ENCODE measurements at regions not wholly inside any gene's neighbourhood (a gene's known extent, or its start where the extent isn't known, plus 50 kb on each side); places are given as distances from the start of the nearest gene placed in this dataset.

DNA sequence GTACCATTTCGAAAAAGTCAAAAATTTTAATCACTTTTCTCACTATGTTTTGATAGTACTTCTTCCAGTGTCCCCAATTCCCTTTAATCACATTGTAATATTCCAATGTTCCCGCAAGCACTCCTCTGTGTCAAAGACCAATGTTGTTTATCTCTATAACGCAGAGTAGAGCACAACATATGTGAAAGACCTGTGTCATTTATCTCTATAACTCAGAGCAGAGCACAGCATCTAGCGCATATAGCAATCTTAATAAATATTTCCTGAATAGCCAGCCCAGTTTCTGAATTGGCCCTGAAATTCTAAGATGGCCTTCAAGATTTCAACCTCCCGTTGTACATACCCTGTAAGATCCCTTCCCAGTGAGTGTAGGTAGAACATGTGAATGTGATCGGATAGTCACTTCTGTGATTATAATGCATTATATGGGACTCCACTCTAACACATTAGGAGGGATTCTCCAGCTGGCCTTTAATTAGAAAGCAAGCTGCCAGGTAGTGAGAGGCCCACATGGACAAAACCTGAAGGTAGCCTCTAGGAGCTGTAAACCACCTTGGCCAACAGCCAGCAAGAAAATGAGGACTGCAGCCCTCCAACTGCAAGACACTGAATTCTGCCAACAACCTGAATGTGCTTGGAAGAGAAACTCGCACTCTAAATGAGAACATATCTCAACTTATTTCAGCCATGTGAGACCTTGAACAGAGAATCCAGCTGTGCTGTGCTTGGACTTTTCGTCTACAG lies 238.8 kb upstream of the SYT10 start:
- no peak overlapping the region for H3K4me3 Mint-ChIP-seq
- Histone ChIP-seq H3K27ac (ENCODE audit: low read depth) (no peak overlapping the region), H3K4me2 (no peak overlapping the region), H3K4me1 (ENCODE audit: insufficient read depth) (no peaks in the 10 kb centered on the region), H3K36me3 (ENCODE audit: insufficient read depth) (no peaks in the 10 kb centered on the region), H3K4me3 (no peak overlapping the region), H2AFZ (peak overlapping the region; percentile 4; the same call in 1 of the 2 replicates), H3K9me2 (ENCODE audit: insufficient read depth) (no peaks in the 10 kb centered on the region), H3K79me2 (replicated peaks; ENCODE audit: insufficient read depth) (no peaks in the 10 kb centered on the region), H3F3A (replicated peaks; ENCODE audit: low read depth) (no peaks in the 10 kb centered on the region), H3K27me3 (ENCODE audit: insufficient read depth) (no peaks in the 10 kb centered on the region), H4K20me1 (replicated peaks; ENCODE audit: insufficient read depth) (no peaks in the 10 kb centered on the region)
- no peaks in the 10 kb centered on the region for H3K36me3 Mint-ChIP-seq (ENCODE audit: low read depth)
- no peaks in the 10 kb centered on the region for H3K9me3 Mint-ChIP-seq
- ATAC-seq = no peak
- no peaks in the 10 kb centered on the region for H3K4me1 Mint-ChIP-seq
- no peak for DNase-seq (ENCODE audit: low spot score)
- TF ChIP-seq EZH2 (IDR thresholded peaks at IDR 0.05; ENCODE audit: low read depth, unreplicated experiment) (no peak), NANOG (IDR thresholded peaks at IDR 0.05; ENCODE audit: borderline replicate concordance) (no peak), ZNF331 (CRISPR knock-in tag; IDR thresholded peaks at IDR 0.05; ENCODE audit: low read depth) (no peak), EZH2phosphoT487 (IDR thresholded peaks at IDR 0.05; ENCODE audit: unreplicated experiment) (no peak), STAT1 (IDR thresholded peaks at IDR 0.05; ENCODE audit: unreplicated experiment) (no peak), JUNB (IDR thresholded peaks at IDR 0.05; ENCODE audit: unreplicated experiment) (no peak), ZNF114 (CRISPR knock-in tag; IDR thresholded peaks at IDR 0.05) (no peak), POLR2AphosphoS5 (IDR thresholded peaks at IDR 0.05; ENCODE audit: low read depth) (no peak)
- TF ChIP-seq, protein P1, sequence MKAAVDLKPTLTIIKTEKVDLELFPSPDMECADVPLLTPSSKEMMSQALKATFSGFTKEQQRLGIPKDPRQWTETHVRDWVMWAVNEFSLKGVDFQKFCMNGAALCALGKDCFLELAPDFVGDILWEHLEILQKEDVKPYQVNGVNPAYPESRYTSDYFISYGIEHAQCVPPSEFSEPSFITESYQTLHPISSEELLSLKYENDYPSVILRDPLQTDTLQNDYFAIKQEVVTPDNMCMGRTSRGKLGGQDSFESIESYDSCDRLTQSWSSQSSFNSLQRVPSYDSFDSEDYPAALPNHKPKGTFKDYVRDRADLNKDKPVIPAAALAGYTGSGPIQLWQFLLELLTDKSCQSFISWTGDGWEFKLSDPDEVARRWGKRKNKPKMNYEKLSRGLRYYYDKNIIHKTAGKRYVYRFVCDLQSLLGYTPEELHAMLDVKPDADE (IDR thresholded peaks at IDR 0.05) = no peak
- TF ChIP-seq, protein P2, sequence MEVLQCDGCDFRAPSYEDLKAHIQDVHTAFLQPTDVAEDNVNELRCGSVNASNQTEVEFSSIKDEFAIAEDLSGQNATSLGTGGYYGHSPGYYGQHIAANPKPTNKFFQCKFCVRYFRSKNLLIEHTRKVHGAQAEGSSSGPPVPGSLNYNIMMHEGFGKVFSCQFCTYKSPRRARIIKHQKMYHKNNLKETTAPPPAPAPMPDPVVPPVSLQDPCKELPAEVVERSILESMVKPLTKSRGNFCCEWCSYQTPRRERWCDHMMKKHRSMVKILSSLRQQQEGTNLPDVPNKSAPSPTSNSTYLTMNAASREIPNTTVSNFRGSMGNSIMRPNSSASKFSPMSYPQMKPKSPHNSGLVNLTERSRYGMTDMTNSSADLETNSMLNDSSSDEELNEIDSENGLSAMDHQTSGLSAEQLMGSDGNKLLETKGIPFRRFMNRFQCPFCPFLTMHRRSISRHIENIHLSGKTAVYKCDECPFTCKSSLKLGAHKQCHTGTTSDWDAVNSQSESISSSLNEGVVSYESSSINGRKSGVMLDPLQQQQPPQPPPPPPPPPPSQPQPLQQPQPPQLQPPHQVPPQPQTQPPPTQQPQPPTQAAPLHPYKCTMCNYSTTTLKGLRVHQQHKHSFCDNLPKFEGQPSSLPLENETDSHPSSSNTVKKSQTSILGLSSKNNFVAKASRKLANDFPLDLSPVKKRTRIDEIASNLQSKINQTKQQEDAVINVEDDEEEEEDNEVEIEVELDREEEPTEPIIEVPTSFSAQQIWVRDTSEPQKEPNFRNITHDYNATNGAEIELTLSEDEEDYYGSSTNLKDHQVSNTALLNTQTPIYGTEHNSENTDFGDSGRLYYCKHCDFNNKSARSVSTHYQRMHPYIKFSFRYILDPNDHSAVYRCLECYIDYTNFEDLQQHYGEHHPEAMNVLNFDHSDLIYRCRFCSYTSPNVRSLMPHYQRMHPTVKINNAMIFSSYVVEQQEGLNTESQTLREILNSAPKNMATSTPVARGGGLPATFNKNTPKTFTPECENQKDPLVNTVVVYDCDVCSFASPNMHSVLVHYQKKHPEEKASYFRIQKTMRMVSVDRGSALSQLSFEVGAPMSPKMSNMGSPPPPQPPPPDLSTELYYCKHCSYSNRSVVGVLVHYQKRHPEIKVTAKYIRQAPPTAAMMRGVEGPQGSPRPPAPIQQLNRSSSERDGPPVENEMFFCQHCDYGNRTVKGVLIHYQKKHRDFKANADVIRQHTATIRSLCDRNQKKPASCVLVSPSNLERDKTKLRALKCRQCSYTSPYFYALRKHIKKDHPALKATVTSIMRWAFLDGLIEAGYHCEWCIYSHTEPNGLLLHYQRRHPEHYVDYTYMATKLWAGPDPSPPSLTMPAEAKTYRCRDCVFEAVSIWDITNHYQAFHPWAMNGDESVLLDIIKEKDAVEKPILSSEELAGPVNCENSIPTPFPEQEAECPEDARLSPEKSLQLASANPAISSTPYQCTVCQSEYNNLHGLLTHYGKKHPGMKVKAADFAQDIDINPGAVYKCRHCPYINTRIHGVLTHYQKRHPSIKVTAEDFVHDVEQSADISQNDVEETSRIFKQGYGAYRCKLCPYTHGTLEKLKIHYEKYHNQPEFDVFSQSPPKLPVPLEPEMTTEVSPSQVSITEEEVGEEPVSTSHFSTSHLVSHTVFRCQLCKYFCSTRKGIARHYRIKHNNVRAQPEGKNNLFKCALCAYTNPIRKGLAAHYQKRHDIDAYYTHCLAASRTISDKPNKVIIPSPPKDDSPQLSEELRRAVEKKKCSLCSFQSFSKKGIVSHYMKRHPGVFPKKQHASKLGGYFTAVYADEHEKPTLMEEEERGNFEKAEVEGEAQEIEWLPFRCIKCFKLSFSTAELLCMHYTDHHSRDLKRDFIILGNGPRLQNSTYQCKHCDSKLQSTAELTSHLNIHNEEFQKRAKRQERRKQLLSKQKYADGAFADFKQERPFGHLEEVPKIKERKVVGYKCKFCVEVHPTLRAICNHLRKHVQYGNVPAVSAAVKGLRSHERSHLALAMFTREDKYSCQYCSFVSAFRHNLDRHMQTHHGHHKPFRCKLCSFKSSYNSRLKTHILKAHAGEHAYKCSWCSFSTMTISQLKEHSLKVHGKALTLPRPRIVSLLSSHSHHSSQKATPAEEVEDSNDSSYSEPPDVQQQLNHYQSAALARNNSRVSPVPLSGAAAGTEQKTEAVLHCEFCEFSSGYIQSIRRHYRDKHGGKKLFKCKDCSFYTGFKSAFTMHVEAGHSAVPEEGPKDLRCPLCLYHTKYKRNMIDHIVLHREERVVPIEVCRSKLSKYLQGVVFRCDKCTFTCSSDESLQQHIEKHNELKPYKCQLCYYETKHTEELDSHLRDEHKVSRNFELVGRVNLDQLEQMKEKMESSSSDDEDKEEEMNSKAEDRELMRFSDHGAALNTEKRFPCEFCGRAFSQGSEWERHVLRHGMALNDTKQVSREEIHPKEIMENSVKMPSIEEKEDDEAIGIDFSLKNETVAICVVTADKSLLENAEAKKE (CRISPR knock-in tag; IDR thresholded peaks at IDR 0.05) = no peak
- TF ChIP-seq, protein P3, sequence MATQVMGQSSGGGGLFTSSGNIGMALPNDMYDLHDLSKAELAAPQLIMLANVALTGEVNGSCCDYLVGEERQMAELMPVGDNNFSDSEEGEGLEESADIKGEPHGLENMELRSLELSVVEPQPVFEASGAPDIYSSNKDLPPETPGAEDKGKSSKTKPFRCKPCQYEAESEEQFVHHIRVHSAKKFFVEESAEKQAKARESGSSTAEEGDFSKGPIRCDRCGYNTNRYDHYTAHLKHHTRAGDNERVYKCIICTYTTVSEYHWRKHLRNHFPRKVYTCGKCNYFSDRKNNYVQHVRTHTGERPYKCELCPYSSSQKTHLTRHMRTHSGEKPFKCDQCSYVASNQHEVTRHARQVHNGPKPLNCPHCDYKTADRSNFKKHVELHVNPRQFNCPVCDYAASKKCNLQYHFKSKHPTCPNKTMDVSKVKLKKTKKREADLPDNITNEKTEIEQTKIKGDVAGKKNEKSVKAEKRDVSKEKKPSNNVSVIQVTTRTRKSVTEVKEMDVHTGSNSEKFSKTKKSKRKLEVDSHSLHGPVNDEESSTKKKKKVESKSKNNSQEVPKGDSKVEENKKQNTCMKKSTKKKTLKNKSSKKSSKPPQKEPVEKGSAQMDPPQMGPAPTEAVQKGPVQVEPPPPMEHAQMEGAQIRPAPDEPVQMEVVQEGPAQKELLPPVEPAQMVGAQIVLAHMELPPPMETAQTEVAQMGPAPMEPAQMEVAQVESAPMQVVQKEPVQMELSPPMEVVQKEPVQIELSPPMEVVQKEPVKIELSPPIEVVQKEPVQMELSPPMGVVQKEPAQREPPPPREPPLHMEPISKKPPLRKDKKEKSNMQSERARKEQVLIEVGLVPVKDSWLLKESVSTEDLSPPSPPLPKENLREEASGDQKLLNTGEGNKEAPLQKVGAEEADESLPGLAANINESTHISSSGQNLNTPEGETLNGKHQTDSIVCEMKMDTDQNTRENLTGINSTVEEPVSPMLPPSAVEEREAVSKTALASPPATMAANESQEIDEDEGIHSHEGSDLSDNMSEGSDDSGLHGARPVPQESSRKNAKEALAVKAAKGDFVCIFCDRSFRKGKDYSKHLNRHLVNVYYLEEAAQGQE (IDR thresholded peaks at IDR 0.05; ENCODE audit: unreplicated experiment) = no peak
- H3K27ac Mint-ChIP-seq = no peak overlapping the region
- peaks cover 2% of the 10 kb centered on the region for H3K27me3 Mint-ChIP-seq (ENCODE audit: insufficient read depth, low read depth, poor library complexity)
